Activated CD4-positive, alpha-beta memory T cell treated with anti-CD3 and anti-CD28 coated beads, Interleukin-2, amount 10 ng/mL, durations not matched to agents 7 days and 5 days (primary cell): ENCODE measurements at regions not wholly inside any gene's neighbourhood (a gene's known extent, or its start where the extent isn't known, plus 50 kb on each side); places are given as distances from the start of the nearest gene placed in this dataset.
"Not testable (repeated sequence)": the region's sequence is repeated elsewhere in the genome, so short reads cannot be mapped to it uniquely, and the experiment has no call there.

Experiments
- CTCF ChIA-PET: fragments of 350-600 bp; sonication (Branson Sonifier 250); formaldehyde crosslinking; loops from one replicate; lab custom pipeline; 2021; ENCODE audit warnings: antibody characterized with exemption, inconsistent platforms; lab: Charles Lee
- POLR2A ChIA-PET: fragments of 350-600 bp; sonication (Branson Sonifier 250); formaldehyde crosslinking; loops from one replicate; lab custom pipeline; 2021; ENCODE audit warnings: antibody characterized with exemption; lab: Charles Lee
- DNase-seq: peaks from one replicate; pipeline ENCODE4 v3.0.0-alpha.2; 2020
- H3K27ac Mint-ChIP-seq: one replicate; pipeline ENCODE4 v1.8.0; 2021; ENCODE audit warnings: mild to moderate bottlenecking, mixed read lengths
- H3K27me3 Mint-ChIP-seq: one replicate; pipeline ENCODE4 v1.8.0; 2021; ENCODE audit warnings: mixed read lengths
- H3K36me3 Mint-ChIP-seq: one replicate; pipeline ENCODE4 v1.8.0; 2021; ENCODE audit warnings: low read depth, mixed read lengths
- H3K4me1 Mint-ChIP-seq: one replicate; pipeline ENCODE4 v1.8.0; 2021; ENCODE audit warnings: mixed read lengths
- H3K4me3 Mint-ChIP-seq: one replicate; pipeline ENCODE4 v1.8.0; 2021; ENCODE audit warnings: mild to moderate bottlenecking, mixed read lengths
- H3K9me3 Mint-ChIP-seq: one replicate; pipeline ENCODE4 v1.8.0; 2021; ENCODE audit warnings: mixed read lengths

GRCh38 chr10:4229106-4229505 is 444.1 kb upstream of the KLF6 start:
- Mint-ChIP-seq H3K4me3 (no peak overlapping the region), H3K27ac (no peak overlapping the region), H3K27me3 (no peaks in the 10 kb centered on the region), H3K36me3 (no peaks in the 10 kb centered on the region), H3K9me3 (no peaks in the 10 kb centered on the region), H3K4me1 (no peaks in the 10 kb centered on the region)
- DNase-seq: no peak
- ChIA-PET POLR2A (no interaction called here), CTCF (no interaction called here)

GRCh38 chr10:4227586-4227985 is 442.6 kb upstream of the KLF6 start:
- Mint-ChIP-seq H3K4me3 (no peak overlapping the region), H3K27ac (no peak overlapping the region), H3K4me1 (no peaks in the 10 kb centered on the region), H3K27me3 (no peaks in the 10 kb centered on the region), H3K36me3 (no peaks in the 10 kb centered on the region), H3K9me3 (peaks cover 3% of the 10 kb centered on the region)
- ChIA-PET CTCF (no interaction called here), POLR2A (no interaction called here)
- no peak for DNase-seq

GRCh38 chr10:4226941-4227540 is 442.0 kb upstream of the KLF6 start:
- no peak overlapping the region for H3K4me3 Mint-ChIP-seq
- ChIA-PET POLR2A (no interaction called here), CTCF (no interaction called here)
- H3K27ac Mint-ChIP-seq: no peak overlapping the region
- peaks cover 3% of the 10 kb centered on the region for H3K9me3 Mint-ChIP-seq
- no peak for DNase-seq
- H3K27me3 Mint-ChIP-seq: no peaks in the 10 kb centered on the region
- H3K36me3 Mint-ChIP-seq: no peaks in the 10 kb centered on the region
- H3K4me1 Mint-ChIP-seq: no peaks in the 10 kb centered on the region

GRCh38 chr10:4224178-4224577 is 439.2 kb upstream of the KLF6 start:
- H3K4me1 Mint-ChIP-seq: no peaks in the 10 kb centered on the region
- no peaks in the 10 kb centered on the region for H3K27me3 Mint-ChIP-seq
- no peaks in the 10 kb centered on the region for H3K36me3 Mint-ChIP-seq
- no peak overlapping the region for H3K27ac Mint-ChIP-seq
- no peak for DNase-seq
- ChIA-PET CTCF (no interaction called here), POLR2A (no interaction called here)
- peaks cover 3% of the 10 kb centered on the region for H3K9me3 Mint-ChIP-seq
- H3K4me3 Mint-ChIP-seq: no peak overlapping the region

GRCh38 chr10:4221310-4221709 is 436.3 kb upstream of the KLF6 start:
- H3K9me3 Mint-ChIP-seq, H3K4me1 Mint-ChIP-seq, POLR2A ChIA-PET, H3K4me3 Mint-ChIP-seq, H3K36me3 Mint-ChIP-seq, H3K27me3 Mint-ChIP-seq, H3K27ac Mint-ChIP-seq, CTCF ChIA-PET, DNase-seq: not testable (repeated sequence)

GRCh38 chr10:4219901-4220300 is 434.9 kb upstream of the KLF6 start:
- Mint-ChIP-seq H3K9me3 (peaks cover 3% of the 10 kb centered on the region), H3K27ac (no peak overlapping the region), H3K27me3 (peaks cover 2% of the 10 kb centered on the region), H3K4me1 (no peaks in the 10 kb centered on the region), H3K36me3 (no peaks in the 10 kb centered on the region), H3K4me3 (no peak overlapping the region)
- CTCF ChIA-PET: no interaction called here
- POLR2A ChIA-PET: no interaction called here
- no peak for DNase-seq

- CTCF ChIA-PET: no interaction called here
- Mint-ChIP-seq H3K4me3 (no peak overlapping the region), H3K36me3 (no peaks in the 10 kb centered on the region), H3K4me1 (no peaks in the 10 kb centered on the region), H3K27ac (no peak overlapping the region), H3K27me3 (peaks cover 2% of the 10 kb centered on the region), H3K9me3 (no peaks in the 10 kb centered on the region)
- POLR2A ChIA-PET: no interaction called here
- no peak for DNase-seq
Measured at GRCh38 chr10:4217653-4218052, 432.6 kb upstream of the KLF6 start.

GRCh38 chr10:4217187-4217586 is 432.2 kb upstream of the KLF6 start:
- H3K27ac Mint-ChIP-seq: no peak overlapping the region
- no peak overlapping the region for H3K4me3 Mint-ChIP-seq
- CTCF ChIA-PET: no interaction called here
- no peaks in the 10 kb centered on the region for H3K4me1 Mint-ChIP-seq
- peaks cover 2% of the 10 kb centered on the region for H3K27me3 Mint-ChIP-seq
- no peak for DNase-seq
- H3K9me3 Mint-ChIP-seq: no peaks in the 10 kb centered on the region
- H3K36me3 Mint-ChIP-seq: no peaks in the 10 kb centered on the region
- POLR2A ChIA-PET: no interaction called here

- H3K9me3 Mint-ChIP-seq: no peaks in the 10 kb centered on the region
- no peak for DNase-seq
- no peaks in the 10 kb centered on the region for H3K4me1 Mint-ChIP-seq
- H3K36me3 Mint-ChIP-seq: no peaks in the 10 kb centered on the region
- CTCF ChIA-PET: no interaction called here
- no peak overlapping the region for H3K4me3 Mint-ChIP-seq
- POLR2A ChIA-PET: no interaction called here
- H3K27ac Mint-ChIP-seq: no peak overlapping the region
- H3K27me3 Mint-ChIP-seq: peaks cover 2% of the 10 kb centered on the region
Measured at GRCh38 chr10:4216726-4217125, 431.7 kb upstream of the KLF6 start.

- no peak overlapping the region for H3K27ac Mint-ChIP-seq
- no peaks in the 10 kb centered on the region for H3K36me3 Mint-ChIP-seq
- ChIA-PET CTCF (no interaction called here), POLR2A (no interaction called here)
- no peak for DNase-seq
- no peak overlapping the region for H3K4me3 Mint-ChIP-seq
- no peaks in the 10 kb centered on the region for H3K9me3 Mint-ChIP-seq
- peaks cover 2% of the 10 kb centered on the region for H3K27me3 Mint-ChIP-seq
- no peaks in the 10 kb centered on the region for H3K4me1 Mint-ChIP-seq
Measured at GRCh38 chr10:4215963-4216575, 431.1 kb upstream of the KLF6 start.

- CTCF ChIA-PET: no interaction called here
- H3K4me1 Mint-ChIP-seq: no peaks in the 10 kb centered on the region
- DNase-seq: no peak
- no peaks in the 10 kb centered on the region for H3K9me3 Mint-ChIP-seq
- H3K27ac Mint-ChIP-seq: no peak overlapping the region
- H3K27me3 Mint-ChIP-seq: peaks cover 2% of the 10 kb centered on the region
- no peak overlapping the region for H3K4me3 Mint-ChIP-seq
- H3K36me3 Mint-ChIP-seq: no peaks in the 10 kb centered on the region
- POLR2A ChIA-PET: no interaction called here
Measured at GRCh38 chr10:4215485-4215884, 430.5 kb upstream of the KLF6 start.

GRCh38 chr10:4214908-4215307 is 429.9 kb upstream of the KLF6 start:
- peaks cover 2% of the 10 kb centered on the region for H3K9me3 Mint-ChIP-seq
- ChIA-PET POLR2A (no interaction called here), CTCF (no interaction called here)
- peaks cover 2% of the 10 kb centered on the region for H3K27me3 Mint-ChIP-seq
- no peak overlapping the region for H3K27ac Mint-ChIP-seq
- DNase-seq: no peak
- no peaks in the 10 kb centered on the region for H3K4me1 Mint-ChIP-seq
- H3K36me3 Mint-ChIP-seq: no peaks in the 10 kb centered on the region
- no peak overlapping the region for H3K4me3 Mint-ChIP-seq

- no peak overlapping the region for H3K4me3 Mint-ChIP-seq
- ChIA-PET CTCF (no interaction called here), POLR2A (no interaction called here)
- no peaks in the 10 kb centered on the region for H3K36me3 Mint-ChIP-seq
- H3K27me3 Mint-ChIP-seq: peaks cover 2% of the 10 kb centered on the region
- no peak overlapping the region for H3K27ac Mint-ChIP-seq
- H3K9me3 Mint-ChIP-seq: peaks cover 2% of the 10 kb centered on the region
- DNase-seq: no peak
- no peaks in the 10 kb centered on the region for H3K4me1 Mint-ChIP-seq
Measured at GRCh38 chr10:4213441-4213840, 428.4 kb upstream of the KLF6 start.

- POLR2A ChIA-PET: no interaction called here
- peaks cover 2% of the 10 kb centered on the region for H3K9me3 Mint-ChIP-seq
- no peaks in the 10 kb centered on the region for H3K36me3 Mint-ChIP-seq
- no peak overlapping the region for H3K4me3 Mint-ChIP-seq
- H3K27me3 Mint-ChIP-seq: peaks cover 7% of the 10 kb centered on the region
- H3K4me1 Mint-ChIP-seq: no peaks in the 10 kb centered on the region
- DNase-seq: no peak
- CTCF ChIA-PET: no interaction called here
- no peak overlapping the region for H3K27ac Mint-ChIP-seq
Measured at GRCh38 chr10:4212111-4212630, 427.2 kb upstream of the KLF6 start.
